ENCODE measurements at regions not wholly inside any gene's neighbourhood (a gene's known extent, or its start where the extent isn't known, plus 50 kb on each side); places are given as distances from the start of the nearest gene placed in this dataset.

- TF ChIP-seq JUNB (IDR thresholded peaks at IDR 0.05; ENCODE audit: unreplicated experiment) = no peak
These were observed 685.5 kb downstream of the CPS1 start (continued) for GRCh38 chr2:211241891-211242290.

- Histone ChIP-seq H4K20me1 (replicated peaks; ENCODE audit: insufficient read depth) (no peaks in the 10 kb centered on the region), H3K4me1 (ENCODE audit: insufficient read depth) (peaks cover 5% of the 10 kb centered on the region; the same call in 1 of the 2 replicates), H3K27ac (ENCODE audit: low read depth) (no peak overlapping the region), H3K79me2 (replicated peaks; ENCODE audit: insufficient read depth) (no peaks in the 10 kb centered on the region), H2AFZ (no peak overlapping the region), H3K27me3 (ENCODE audit: insufficient read depth) (no peaks in the 10 kb centered on the region), H3F3A (replicated peaks; ENCODE audit: low read depth) (no peaks in the 10 kb centered on the region), H3K4me3 (no peak overlapping the region), H3K4me2 (no peak overlapping the region), H3K36me3 (ENCODE audit: insufficient read depth) (no peaks in the 10 kb centered on the region), H3K9me2 (ENCODE audit: insufficient read depth) (no peaks in the 10 kb centered on the region)
- H3K27me3 Mint-ChIP-seq (ENCODE audit: insufficient read depth, low read depth, poor library complexity) = peaks cover 3% of the 10 kb centered on the region
- H3K36me3 Mint-ChIP-seq (ENCODE audit: low read depth) = no peaks in the 10 kb centered on the region
- no peaks in the 10 kb centered on the region for H3K9me3 Mint-ChIP-seq
- no peak for ATAC-seq
- H3K4me3 Mint-ChIP-seq = no peak overlapping the region
- no peak for DNase-seq (ENCODE audit: low spot score)
- H3K4me1 Mint-ChIP-seq = peaks cover 13% of the 10 kb centered on the region; the same call in 2 of the 3 replicates
- TF ChIP-seq ETS1 (IDR thresholded peaks at IDR 0.05) (no peak), POLR2AphosphoS5 (IDR thresholded peaks at IDR 0.05; ENCODE audit: low read depth) (no peak), STAT1 (IDR thresholded peaks at IDR 0.05; ENCODE audit: unreplicated experiment) (no peak), EZH2 (IDR thresholded peaks at IDR 0.05; ENCODE audit: low read depth, unreplicated experiment) (no peak), REST (IDR thresholded peaks at IDR 0.05; ENCODE audit: unreplicated experiment) (no peak), ZNF462 (CRISPR knock-in tag; IDR thresholded peaks at IDR 0.05) (no peak), NANOG (IDR thresholded peaks at IDR 0.05; ENCODE audit: borderline replicate concordance) (no peak), ZNF114 (CRISPR knock-in tag; IDR thresholded peaks at IDR 0.05) (no peak), EZH2phosphoT487 (IDR thresholded peaks at IDR 0.05; ENCODE audit: unreplicated experiment) (no peak), JUNB (IDR thresholded peaks at IDR 0.05; ENCODE audit: unreplicated experiment) (no peak), CTCF (conservative IDR thresholded peaks at IDR 0.05; ENCODE audit: low read depth in 2 of 2) (no peak), ZNF331 (CRISPR knock-in tag; IDR thresholded peaks at IDR 0.05; ENCODE audit: low read depth) (no peak), CREB1 (CRISPR knock-in tag; IDR thresholded peaks at IDR 0.05; ENCODE audit: low read depth) (no peak)
- no peak overlapping the region for H3K27ac Mint-ChIP-seq
These were observed 691.4 kb downstream of the CPS1 start for GRCh38 chr2:211247751-211248150.

All from GM23338 (cell line).